ENCODE measurements at regions not wholly inside any gene's neighbourhood (a gene's known extent, or its start where the extent isn't known, plus 50 kb on each side); places are given as distances from the start of the nearest gene placed in this dataset.

DNA sequence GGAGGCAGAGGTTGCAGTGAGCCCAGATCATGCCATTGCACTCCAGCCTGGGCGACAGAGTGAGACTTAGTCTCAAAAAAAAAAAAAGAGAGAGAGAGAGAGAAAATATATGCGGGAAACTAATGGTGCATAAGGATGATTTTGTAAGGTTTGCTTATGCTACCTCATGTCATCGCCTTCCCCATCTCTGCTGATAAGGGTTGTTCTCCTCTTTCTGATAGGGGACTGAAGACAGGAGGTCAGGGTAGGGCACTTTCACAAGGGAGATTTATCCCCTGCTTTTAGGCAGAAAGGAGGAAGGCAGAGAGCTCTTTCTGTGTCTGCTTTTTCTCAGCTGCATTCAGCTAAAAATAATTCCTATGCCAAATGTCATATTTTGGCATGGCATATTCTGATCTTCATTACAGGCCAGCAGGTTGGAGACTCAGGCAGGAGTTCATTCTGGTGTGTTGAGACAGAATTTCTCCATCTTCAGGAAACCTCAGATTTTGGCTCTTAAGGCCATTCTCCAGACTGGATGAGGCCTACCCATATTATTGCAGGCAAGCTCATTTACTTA is 220.2 kb downstream of the AUH start:
- DNase-seq: no peak

DNA sequence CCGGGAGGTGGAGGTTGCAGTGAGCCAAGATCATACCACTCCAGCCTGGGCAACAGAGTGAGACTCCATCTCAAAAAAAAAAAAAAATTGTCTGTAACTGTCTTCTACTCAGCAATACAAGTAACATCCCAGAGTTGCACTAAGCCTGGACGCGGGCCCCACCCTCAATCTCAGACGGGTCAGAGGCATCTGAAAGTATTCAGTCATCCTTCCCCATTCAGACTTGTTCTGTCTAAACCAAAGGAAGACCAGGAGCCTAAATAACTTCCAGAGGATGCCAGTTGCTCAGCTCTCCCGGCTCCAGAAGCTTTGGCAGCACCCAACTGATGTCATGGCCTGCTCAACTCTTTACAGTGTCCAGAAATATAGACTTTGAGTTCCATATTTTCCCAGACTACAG is 218.6 kb downstream of the AUH start:
- no peak for DNase-seq

DNA sequence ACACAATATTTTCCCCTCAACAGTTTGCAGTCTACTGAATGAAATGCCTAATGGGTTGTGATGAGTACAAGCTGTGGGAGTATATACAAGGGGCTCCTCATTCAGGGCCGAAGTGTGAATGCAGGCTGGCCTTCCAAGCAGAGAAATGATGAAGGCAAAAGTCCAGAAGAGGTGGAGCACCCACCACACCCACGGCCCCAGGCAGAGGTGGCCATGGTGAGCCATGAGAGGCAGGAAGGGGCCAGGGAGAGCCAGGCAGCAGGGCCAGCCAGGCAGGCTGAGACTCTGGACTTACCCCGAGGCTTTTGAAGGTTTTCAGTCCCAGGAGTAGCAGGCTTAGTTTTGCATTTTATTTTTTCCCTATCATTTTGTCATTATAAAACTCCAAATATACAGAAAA is 218.1 kb downstream of the AUH start:
- DNase-seq: no peak

DNA sequence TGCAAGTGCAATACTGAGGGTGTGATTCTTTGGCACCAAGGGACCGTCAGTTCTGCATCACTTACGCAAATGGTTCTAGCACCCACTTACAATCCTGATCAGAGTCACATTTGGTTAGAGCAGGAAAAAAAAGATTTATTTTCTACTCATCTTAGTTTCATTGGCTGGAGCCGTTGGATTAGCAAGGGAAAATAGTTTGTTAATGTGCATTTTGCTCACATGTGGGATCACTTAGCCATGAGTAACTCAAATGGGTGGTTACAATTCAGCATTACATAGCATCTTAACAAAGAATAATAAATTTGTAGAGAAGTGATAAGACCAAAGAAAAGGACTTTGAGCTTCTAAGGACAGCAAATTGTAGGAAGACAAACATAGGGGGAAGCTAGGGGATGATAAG is 216.9 kb downstream of the AUH start:
- DNase-seq: no peak

DNA sequence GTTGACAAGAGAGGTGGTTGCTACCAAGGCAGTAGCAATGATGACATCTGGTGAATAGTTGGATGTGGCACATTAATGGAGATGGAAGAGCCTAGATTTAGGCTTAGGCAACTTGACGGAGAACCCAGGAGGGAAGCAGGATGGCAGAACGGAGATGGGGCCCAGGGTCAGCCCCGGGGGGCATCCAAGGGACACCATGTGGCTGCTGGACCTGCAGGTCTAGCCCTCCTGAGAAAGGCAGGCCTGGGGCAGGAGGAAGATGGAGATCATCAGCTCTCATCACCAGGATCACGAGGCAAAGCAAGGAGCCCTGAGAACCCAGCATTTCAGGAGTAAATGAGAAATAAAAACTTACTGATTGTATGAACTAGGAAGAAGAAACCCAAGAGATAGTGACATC is 216.2 kb downstream of the AUH start:
- DNase-seq: no peak

DNA sequence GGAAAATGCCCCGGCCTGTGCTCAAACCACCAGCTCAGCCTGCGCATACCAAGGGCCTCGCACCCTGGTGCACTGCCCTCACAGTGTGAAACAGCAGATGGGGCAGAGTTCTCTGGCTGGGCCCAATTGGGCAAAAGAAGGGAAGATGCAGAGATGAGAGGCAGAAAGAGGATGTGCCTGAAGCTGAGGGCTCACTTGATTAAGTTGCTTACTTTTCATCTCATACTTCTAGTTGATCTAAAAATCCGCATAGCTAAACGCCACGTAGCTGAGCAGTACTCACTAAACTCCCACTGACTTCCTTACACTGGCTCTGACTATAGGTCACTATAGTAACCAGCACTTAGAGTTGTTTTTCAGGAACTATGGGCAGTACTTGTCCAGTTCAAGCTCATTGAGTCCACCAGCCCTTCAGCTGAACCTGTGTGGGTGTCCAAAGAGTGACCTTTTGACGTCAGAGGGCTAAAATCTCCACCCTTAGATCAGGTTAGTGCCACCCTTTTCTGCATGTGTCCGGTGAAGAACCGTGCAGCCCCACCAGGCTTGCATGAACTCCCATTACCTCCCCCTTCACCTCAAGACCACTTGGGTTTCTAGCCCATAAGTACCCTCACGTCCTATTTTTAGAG is 215.2 kb downstream of the AUH start:
- DNase-seq: no peak

DNA sequence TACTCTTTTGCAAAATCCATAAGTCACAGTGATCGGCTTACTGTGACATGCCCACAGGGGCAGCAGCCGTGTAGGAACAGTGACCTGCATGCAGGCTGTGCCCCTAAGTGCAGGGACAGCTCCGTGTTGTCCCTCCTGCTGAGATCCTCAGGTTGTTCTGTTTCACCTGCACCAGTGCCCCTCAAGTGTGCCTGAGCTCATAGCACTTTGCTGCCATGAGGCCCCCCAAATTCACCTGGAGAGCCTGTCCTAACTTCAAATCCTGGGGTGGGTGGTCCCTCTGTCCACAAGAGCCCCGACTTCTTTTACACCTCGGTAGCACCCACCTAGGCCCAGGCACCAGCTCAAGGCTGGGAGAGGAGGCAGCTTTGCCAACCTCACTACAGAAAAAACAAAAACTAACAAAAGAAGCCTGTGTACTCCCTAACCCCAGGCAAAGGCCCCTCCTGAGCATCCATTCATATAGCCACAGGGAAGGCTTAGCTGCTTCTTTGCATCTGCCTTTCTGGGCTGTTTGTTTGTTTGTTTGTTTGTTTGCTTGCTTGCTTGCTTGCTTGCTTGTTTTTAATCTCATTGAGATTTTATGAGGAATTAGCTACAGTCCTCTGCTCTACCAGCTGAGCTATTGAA is 214.5 kb downstream of the AUH start:
- DNase-seq: no peak

DNA sequence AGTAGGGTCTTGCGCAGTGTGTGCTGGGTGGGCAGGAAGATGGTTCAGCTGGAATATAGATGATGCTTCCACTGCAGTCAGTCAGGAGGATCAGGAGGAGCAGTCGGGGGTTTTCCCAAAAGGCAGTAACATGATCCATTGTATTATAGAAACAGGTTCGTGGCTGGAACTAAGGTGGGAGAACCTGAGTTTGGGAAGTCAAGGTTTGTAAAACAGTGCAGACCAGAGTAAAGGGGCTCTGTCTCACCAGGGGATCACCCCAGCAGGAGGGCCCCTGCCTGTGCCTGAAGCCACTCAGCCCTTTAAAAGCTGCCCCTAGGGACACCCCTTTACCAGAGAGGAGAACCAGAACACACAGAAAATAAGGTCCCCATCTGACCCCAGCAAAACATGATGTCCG is 213.4 kb downstream of the AUH start:
- DNase-seq: no peak

DNA sequence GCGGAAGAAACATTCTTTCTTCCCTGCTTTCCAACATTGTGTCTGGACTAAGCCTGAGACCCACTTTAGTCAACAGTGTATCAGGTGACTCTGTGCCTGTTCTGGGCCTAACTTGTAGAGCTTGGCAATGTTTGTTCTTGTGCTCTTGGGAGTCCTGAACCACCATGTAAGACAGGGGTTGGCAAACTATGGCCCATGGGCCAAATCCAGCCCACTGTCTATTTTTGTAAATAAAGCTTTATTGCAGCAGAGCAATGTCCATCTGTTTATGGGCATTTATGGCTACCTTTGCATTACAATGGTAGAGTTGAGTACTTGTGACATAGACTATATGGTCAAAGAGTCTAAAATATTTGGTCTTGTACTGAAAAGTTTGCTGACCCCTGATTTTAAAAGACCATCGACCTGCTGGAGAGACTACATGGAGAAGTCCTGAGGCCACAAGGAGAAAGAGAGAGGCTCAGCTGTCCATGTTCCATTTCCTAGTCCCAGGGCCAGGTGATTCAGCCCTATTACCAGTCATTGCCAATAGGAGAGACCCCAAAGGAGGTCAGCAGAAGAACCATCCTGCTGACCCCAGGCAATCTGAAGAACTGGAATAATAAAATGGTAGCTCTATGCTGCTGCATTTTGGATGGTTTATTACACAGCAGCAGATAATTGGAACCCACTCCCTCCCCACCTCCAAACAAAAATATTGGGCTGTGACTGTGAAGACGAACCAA is 211.3 kb downstream of the AUH start:
- no peak for DNase-seq

DNA sequence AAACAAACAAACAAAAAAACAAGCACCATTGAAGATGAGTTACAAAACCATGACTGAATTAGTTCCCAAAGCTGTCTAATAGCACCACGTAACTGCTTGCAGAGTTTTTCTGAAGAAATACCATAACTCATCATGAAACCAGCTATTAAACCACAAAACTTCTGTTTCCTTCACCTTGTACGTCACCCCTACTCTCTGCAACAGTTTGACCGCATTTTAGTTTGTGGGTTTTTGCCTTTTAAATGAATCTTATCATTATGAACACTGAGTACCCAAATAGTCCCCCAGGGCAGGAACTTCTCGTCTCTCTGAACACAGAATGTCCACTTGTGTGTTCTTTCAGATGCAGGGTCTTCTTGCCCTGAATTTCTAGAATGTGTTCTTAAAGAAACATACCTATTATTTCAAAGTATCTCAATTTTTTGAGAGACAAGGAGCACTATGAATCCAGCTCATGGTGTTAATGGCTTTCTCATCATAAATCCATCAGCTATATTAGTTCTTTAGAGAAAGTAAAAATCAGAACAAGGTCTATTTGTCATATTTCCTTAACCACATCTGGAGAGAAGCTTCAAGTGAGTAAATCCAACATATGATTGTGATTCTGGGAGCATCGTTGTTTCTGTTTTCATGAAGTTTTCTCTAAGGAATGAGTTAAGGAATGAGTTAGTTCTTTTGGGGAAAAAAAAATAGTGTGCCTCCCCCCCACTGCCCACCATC is 210.6 kb downstream of the AUH start:
- no peak for DNase-seq

DNA sequence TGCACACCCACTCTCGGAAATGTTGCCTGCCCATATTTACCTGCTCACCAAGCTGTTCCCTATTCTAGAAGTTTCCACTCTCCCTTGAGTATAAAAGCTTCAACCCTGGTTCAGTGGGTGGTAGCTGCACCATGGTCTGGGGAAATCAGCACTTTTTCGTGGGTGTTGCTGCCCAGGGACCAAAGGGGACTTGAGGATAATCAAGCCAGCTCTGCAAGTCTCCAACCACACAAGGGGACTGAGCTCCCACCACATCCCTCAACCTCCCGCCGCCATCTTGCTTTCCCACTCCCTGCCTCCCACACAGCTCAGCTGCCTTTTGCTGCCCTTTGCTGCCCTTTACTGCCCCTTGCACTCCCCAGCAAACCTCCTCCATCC is 210.0 kb downstream of the AUH start:
- no peak for DNase-seq

DNA sequence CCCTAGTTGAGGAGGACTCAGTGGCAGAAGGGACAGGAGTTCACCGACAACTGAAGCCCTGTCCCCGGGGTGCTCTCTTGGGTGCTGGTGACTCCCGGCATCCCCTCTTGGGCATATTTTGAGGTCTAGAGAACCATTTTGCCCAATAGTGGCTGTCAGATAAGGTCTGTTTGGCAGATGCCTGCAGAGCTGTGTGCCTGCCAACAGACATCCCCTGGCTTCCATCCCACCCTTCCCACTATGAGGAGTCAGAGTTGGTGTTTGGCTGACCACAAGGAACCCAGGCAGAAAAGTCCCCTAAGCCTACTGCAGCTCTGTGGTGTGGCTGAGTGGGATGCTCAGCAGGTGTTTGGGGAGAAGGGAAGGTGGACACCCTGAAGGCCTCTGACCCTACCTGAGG is 207.0 kb downstream of the AUH start:
- no peak for DNase-seq

DNA sequence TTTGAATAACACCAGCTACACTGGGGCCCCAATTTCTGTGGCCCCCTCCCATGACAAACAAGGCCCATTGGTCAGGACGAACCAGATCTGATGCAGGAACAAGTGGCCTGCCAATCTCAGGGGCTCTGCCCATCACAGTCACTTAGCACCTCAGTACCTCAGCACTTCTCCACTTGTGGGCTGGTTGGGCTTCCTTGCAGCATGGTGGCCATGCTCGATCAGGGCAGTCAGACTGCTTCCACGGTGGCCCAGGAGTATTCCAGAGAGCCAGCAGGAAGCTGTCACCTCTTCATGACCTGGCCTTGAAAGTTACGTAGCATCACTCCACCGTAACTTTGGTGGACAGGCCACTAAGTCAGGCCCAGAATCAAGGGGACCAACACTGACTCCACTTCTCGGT is 206.5 kb downstream of the AUH start:
- no peak for DNase-seq

DNA sequence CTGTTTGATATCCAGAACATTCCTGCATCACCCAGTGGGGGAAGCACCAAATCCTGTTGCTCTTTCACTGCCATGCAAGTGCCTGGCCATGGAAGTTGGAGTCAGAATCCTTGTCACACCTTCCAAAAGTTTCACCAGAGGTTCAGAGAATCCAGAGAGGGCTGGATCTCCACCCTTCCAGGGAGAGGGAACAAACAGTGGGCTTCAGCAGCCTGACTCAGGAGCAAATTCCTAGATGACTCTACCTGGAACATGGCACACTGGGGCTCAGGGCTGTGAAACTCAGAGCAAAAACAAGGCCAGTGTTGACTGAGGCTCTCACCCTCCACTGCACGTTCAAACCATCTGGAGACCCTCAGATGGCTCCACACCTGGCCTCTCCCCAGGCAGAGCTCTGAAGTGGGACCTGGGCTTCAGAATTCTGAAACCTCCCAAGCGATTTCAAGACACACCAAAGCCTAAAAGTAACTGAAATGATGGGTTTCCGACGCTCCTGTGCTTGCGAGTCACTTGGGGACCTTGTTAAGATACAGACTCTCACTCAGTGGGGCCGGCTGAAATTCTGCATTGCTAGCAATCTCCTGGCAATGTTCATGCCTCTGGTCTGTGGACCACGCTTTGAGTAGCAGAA is 205.9 kb downstream of the AUH start:
- DNase-seq: no peak

DNA sequence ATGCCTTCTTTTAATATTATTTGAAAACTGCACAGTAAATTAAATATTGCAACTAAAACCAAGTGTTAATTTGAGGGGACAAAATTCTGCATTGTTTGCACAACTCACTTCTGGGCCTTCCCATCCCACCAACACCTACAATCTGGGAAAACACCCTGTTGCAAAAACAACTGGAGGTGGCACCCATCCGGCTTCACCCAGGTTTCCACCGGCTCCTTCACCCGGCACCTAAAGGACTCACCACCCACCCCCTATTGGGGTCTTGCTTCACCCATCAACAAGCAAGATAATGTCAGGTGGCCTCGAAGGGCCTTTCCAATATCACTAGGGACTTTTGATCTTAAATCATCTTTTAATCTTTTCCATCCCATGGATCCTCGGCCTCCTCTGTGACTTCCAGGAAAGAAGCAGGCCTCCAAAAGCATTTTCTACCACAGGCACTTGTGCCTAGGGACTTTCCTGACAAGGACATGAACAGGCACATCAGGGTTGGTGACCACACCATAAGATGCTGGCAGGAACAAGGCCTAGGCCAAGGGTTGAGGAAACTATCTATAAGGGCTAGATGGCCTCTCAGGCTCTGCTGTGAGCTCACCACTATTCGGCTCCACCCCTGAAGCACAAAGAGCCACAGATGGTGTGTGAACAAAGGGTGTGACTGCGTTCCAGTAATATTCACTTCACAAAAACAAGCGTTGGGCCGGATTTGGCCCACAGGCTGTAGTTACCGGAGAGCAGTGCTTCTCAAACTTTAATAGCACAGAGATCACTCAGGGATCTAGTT is 205.1 kb downstream of the AUH start:
- DNase-seq: no peak

DNA sequence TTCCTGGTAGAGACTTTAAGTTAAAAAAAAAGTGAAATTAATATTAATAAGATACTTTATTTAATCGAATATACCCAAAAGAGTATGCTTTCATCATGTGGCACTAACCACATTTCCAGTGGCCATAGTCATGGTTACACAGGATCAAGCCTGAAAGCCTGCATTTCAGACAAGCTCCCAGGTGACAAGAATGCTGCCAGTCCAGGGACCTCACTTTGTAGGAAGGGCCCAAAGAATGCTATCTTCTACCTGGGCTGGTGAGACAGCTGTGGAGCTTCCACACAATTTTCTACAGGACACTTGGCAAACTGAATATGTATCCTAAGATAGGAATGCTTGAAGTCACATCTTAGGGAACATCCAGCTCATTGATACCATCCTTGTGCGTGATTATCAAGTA is 203.8 kb downstream of the AUH start:
- DNase-seq: no peak

DNA sequence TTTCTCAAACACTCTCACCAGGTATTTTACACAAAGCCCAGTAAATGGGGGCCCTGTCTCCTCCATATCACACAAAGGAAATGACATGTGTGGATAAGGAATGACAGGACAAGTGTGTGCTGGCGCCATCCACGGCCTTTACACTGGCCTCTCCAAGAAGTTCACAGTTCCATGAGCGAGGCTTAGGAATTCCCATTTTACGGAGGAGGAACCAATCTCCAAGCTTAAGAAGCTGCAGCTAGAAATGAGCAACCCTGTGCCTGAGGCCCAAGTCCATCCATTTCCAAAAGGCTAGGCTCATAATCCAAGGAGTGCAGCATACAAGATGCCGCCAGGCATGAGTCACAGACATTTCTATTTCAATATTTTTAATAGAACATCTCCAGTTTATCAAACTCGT is 203.4 kb downstream of the AUH start:
- no peak for DNase-seq

DNA sequence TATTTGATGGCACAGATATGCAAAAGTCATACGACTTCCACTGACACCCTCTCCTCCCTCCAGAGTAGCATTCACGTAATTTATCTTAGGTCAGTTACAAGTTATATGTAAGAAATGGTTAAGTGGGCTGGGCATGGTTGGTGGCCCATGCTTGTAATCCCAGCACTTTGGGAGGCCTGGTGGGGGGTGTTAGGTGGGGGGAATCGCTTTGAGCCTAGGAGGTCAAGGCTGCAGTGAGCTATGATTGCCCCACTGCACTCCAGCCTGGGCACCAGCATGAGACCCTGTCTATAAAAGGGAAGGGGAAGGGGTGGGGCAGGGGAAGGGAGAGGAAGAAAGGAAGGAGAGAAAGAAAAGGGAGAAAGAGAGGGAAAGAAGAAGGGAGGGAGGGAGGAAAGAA is 202.8 kb downstream of the AUH start:
- no peak for DNase-seq

DNA sequence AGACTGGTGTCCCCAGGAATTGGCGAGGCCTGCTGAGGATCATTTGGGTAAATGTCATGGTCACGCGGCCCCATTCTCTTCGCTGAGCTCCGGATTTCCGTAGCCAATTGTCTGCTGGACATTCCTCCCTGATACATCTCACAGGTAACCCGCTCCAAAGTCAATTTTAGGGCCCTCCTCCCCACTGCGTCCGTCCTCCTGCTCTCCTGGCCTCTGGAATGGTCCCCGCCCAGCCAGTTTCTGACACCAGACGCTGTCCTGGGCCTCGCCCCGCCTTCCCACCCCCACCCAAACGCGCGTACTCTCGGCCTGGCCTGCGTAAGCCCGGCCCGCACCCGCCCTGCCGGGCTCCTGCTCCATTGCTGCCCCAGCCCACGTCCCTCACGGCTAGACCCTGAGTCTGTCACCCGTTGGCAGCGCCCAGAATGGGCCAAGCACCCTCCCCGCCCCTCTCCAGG is 202.0 kb downstream of the AUH start:
- no peak for DNase-seq

DNA sequence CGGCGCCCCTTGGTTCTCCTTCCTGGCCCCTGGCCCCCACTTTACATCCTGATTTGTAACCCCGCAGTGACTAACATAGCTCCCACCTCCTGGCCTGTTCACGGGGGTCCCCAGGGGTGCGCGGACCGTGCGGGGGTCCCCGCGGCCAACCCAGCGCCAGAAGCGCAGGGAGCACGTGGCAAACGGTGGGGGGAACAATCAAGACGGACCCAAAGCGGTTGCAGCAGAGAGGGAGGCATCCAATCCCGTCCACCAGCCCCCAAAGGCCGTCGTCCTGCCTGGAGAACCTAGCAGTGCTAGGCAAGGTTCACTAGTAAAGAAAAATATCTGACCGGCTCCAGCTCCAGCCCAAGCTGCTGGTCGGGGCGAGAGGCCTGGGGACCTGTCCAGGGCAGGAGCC is 201.5 kb downstream of the AUH start:
- no peak for DNase-seq

DNA sequence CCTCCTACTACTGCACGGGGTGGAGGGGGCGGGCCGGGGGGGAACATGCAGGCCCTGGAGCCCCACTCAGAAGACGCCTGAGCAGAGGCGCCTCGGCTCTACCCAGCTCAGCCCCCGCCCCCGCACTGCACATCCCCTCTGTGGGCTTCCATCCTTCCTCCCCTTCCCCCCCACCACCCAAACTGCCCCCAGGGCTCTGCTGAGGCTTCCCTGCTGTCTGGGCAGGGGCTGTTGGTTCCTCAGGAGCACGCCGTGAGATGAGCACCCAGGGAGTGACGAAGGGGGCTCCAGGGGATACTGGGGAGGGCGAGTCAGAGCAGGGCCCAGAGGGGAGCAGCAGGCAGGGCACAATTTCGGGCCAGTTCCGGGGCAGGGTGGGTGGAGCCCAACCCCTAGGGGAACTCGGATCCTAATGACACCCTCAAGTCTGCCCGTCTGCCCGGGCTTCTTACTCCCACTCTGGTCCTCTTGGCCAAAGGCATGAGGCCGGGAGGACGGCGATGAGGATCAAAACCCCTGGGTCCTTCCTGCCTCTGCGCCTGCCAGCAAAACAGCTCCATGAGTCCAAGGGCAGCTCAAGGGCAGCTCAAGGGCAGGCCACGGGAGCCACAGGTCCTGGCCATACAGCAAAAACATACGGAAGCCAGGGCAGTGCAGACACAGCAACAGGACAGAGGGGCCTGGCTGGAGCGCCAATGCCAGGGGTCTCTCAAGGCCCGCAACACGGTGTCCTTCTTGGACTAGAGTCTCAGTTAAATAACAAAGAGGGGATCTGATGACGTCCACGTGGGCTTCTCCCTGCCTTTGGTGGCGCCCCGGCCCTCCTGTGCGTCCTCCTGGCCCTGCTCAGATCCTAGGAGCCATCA is 200.9 kb downstream of the AUH start:
- no peak for DNase-seq

Measured in 8988T (cell line).